ENCODE measurements at regions not wholly inside any gene's neighbourhood (a gene's known extent, or its start where the extent isn't known, plus 50 kb on each side); places are given as distances from the start of the nearest gene placed in this dataset.

- Histone ChIP-seq H3K27me3 (no peaks in the 10 kb centered on the region), H3K4me3 (no peak overlapping the region), H3K4me2 (no peak overlapping the region), H4K20me1 (ENCODE audit: insufficient read depth, poor library complexity, severe bottlenecking) (no peaks in the 10 kb centered on the region), H3K4me1 (ENCODE audit: insufficient read depth) (no peaks in the 10 kb centered on the region), H3K36me3 (replicated peaks; ENCODE audit: insufficient read depth, low read depth) (no peaks in the 10 kb centered on the region), H3K9me2 (replicated peaks; ENCODE audit: insufficient read depth) (no peaks in the 10 kb centered on the region), H3K9me3 (ENCODE audit: low read depth) (no peaks in the 10 kb centered on the region), H3K79me2 (no peaks in the 10 kb centered on the region), H3K27ac (no peak overlapping the region), H2AFZ (no peak overlapping the region)
- TF ChIP-seq, protein P1, sequence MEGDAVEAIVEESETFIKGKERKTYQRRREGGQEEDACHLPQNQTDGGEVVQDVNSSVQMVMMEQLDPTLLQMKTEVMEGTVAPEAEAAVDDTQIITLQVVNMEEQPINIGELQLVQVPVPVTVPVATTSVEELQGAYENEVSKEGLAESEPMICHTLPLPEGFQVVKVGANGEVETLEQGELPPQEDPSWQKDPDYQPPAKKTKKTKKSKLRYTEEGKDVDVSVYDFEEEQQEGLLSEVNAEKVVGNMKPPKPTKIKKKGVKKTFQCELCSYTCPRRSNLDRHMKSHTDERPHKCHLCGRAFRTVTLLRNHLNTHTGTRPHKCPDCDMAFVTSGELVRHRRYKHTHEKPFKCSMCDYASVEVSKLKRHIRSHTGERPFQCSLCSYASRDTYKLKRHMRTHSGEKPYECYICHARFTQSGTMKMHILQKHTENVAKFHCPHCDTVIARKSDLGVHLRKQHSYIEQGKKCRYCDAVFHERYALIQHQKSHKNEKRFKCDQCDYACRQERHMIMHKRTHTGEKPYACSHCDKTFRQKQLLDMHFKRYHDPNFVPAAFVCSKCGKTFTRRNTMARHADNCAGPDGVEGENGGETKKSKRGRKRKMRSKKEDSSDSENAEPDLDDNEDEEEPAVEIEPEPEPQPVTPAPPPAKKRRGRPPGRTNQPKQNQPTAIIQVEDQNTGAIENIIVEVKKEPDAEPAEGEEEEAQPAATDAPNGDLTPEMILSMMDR (IDR thresholded peaks at IDR 0.05; ENCODE audit: poor library complexity): no peak
- no peak for TF ChIP-seq EZH2phosphoT487 (IDR thresholded peaks at IDR 0.05; ENCODE audit: low read depth, severe bottlenecking, unreplicated experiment)
- TF ChIP-seq EZH2 (IDR thresholded peaks at IDR 0.05; ENCODE audit: borderline replicate concordance): no peak
- 79% methylated on average over 1 of the region's 1 CpG for WGBS (ENCODE audit: low lambda C conversion rate, missing lambda C conversion rate)
- no peak for DNase-seq (ENCODE audit: low spot score)
Observed at GRCh38 chr3:102810937-102811336, 376.1 kb downstream of the ZPLD1 start.

GRCh38 chr3:102826636-102827035 lies 391.8 kb downstream of the ZPLD1 start:
- Histone ChIP-seq H3K36me3 (replicated peaks; ENCODE audit: insufficient read depth, low read depth) (no peaks in the 10 kb centered on the region), H3K9me2 (replicated peaks; ENCODE audit: insufficient read depth) (no peaks in the 10 kb centered on the region), H3K9me3 (ENCODE audit: low read depth) (no peaks in the 10 kb centered on the region), H2AFZ (no peak overlapping the region), H3K79me2 (no peaks in the 10 kb centered on the region), H3K4me2 (no peak overlapping the region), H3K4me3 (no peak overlapping the region), H4K20me1 (ENCODE audit: insufficient read depth, poor library complexity, severe bottlenecking) (no peaks in the 10 kb centered on the region), H3K27ac (no peak overlapping the region), H3K4me1 (ENCODE audit: insufficient read depth) (no peaks in the 10 kb centered on the region), H3K27me3 (no peaks in the 10 kb centered on the region)
- TF ChIP-seq, protein P1 (IDR thresholded peaks at IDR 0.05; ENCODE audit: poor library complexity): no peak
- TF ChIP-seq EZH2phosphoT487 (IDR thresholded peaks at IDR 0.05; ENCODE audit: low read depth, severe bottlenecking, unreplicated experiment) (peak; percentile 51), EZH2 (IDR thresholded peaks at IDR 0.05; ENCODE audit: borderline replicate concordance) (no peak)
- WGBS (ENCODE audit: low lambda C conversion rate, missing lambda C conversion rate): 58% methylated on average over 3 of the region's 3 CpGs
- no peak for DNase-seq (ENCODE audit: low spot score)

GRCh38 chr3:102827386-102827785 lies 392.6 kb downstream of the ZPLD1 start:
- no peaks in the 10 kb centered on the region for H3K4me1 ChIP-seq (ENCODE audit: insufficient read depth)
- no peak overlapping the region for H3K27ac ChIP-seq
- H3K4me3 ChIP-seq: no peak overlapping the region
- TF ChIP-seq, protein P1 (IDR thresholded peaks at IDR 0.05; ENCODE audit: poor library complexity): no peak
- no peak for TF ChIP-seq EZH2phosphoT487 (IDR thresholded peaks at IDR 0.05; ENCODE audit: low read depth, severe bottlenecking, unreplicated experiment)
- no peak for TF ChIP-seq EZH2 (IDR thresholded peaks at IDR 0.05; ENCODE audit: borderline replicate concordance)
- DNase-seq (ENCODE audit: low spot score): no peak
- H3K9me3 ChIP-seq (ENCODE audit: low read depth): no peaks in the 10 kb centered on the region
- H2AFZ ChIP-seq: no peak overlapping the region
- no peaks in the 10 kb centered on the region for H3K27me3 ChIP-seq
- no peak overlapping the region for H3K4me2 ChIP-seq
- H3K79me2 ChIP-seq: no peaks in the 10 kb centered on the region
- no peaks in the 10 kb centered on the region for H3K36me3 ChIP-seq (replicated peaks; ENCODE audit: insufficient read depth, low read depth)
- no peaks in the 10 kb centered on the region for H3K9me2 ChIP-seq (replicated peaks; ENCODE audit: insufficient read depth)
- no peaks in the 10 kb centered on the region for H4K20me1 ChIP-seq (ENCODE audit: insufficient read depth, poor library complexity, severe bottlenecking)

DNA sequence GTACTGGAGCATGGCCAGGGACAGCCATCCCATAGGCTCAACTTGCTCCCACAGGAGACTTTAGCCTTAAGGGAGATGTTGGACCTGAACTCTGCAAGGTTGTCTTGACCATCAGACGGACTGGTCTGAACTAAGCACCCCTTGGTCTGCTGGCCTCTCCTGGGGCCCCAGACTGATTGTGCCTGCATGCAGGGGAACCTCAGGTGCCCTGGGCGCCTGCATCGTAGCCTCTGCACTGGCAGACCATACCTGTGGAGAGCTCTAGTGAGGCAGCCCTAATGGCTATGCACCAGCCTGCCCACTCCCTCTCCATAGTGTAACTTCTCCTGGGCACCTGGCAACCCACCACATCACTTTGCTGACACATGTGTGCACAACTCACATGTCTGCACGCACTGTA lies 395.6 kb downstream of the ZPLD1 start:
- WGBS (ENCODE audit: low lambda C conversion rate, missing lambda C conversion rate): 96% methylated on average over 4 of the region's 4 CpGs
- H3K27ac ChIP-seq: no peak overlapping the region
- H3K4me1 ChIP-seq (ENCODE audit: insufficient read depth): no peaks in the 10 kb centered on the region
- no peaks in the 10 kb centered on the region for H3K36me3 ChIP-seq (replicated peaks; ENCODE audit: insufficient read depth, low read depth)
- no peak overlapping the region for H3K4me2 ChIP-seq
- no peak overlapping the region for H3K4me3 ChIP-seq
- H3K9me3 ChIP-seq (ENCODE audit: low read depth): no peaks in the 10 kb centered on the region
- H3K79me2 ChIP-seq: no peaks in the 10 kb centered on the region
- DNase-seq (ENCODE audit: low spot score): no peak
- H2AFZ ChIP-seq: no peak overlapping the region
- no peaks in the 10 kb centered on the region for H3K9me2 ChIP-seq (replicated peaks; ENCODE audit: insufficient read depth)
- TF ChIP-seq EZH2phosphoT487 (IDR thresholded peaks at IDR 0.05; ENCODE audit: low read depth, severe bottlenecking, unreplicated experiment): no peak
- TF ChIP-seq, protein P1 (IDR thresholded peaks at IDR 0.05; ENCODE audit: poor library complexity): no peak
- TF ChIP-seq EZH2 (IDR thresholded peaks at IDR 0.05; ENCODE audit: borderline replicate concordance): no peak
- H4K20me1 ChIP-seq (ENCODE audit: insufficient read depth, poor library complexity, severe bottlenecking): no peaks in the 10 kb centered on the region
- H3K27me3 ChIP-seq: no peaks in the 10 kb centered on the region
